HCT116 (cell line): ENCODE measurements at regions not wholly inside any gene's neighbourhood (a gene's known extent, or its start where the extent isn't known, plus 50 kb on each side); places are given as distances from the start of the nearest gene placed in this dataset.

Experiments used
- ELF1 ChIP-seq: IDR thresholded peaks from 2 replicates; pipeline ENCODE4 v1.6.1; 2012; ENCODE audit warnings: low read depth, borderline replicate concordance
- EZH2 ChIP-seq: fragments of 200-600 bp; sonication (generic); IDR thresholded peaks from 2 replicates; pipeline ENCODE4 v1.6.1; 2017; ENCODE audit warnings: antibody characterized with exemption, mixed run types
- JUND ChIP-seq: IDR thresholded peaks from 2 replicates; pipeline ENCODE4 v1.6.1; 2012
- RAD21 ChIP-seq: IDR thresholded peaks from 2 replicates; pipeline ENCODE4 v1.6.1; 2012; ENCODE audit warnings: low read depth, mild to moderate bottlenecking
- TF ChIP-seq, protein P1 (sequence below), 3 experiments: fragments of 200-600 bp in 1 of 3; sonication (generic) in 1 of 3; IDR thresholded peaks in 2 of 3; conservative IDR thresholded peaks in 1 of 3; 2 replicates each; pipeline ENCODE4 v1.5.1; 2012 to 2017; ENCODE audit warnings: low read depth in 2 of 3, low read length in 2 of 3, antibody characterized with exemption in 1 of 3, borderline replicate concordance in 1 of 3, control low read depth in 1 of 3, mild to moderate bottlenecking in 1 of 3, mixed read lengths in 1 of 3, mixed run types in 1 of 3, moderate library complexity in 1 of 3; ENCODE audit not compliant: insufficient read depth in 1 of 3
- TF ChIP-seq, protein P2 (sequence below): IDR thresholded peaks from 2 replicates; pipeline ENCODE4 v1.6.1; 2011; ENCODE audit warnings: mild to moderate bottlenecking, low read length, moderate library complexity; ENCODE audit not compliant: insufficient replicate concordance; ENCODE audit errors: extremely low read depth

DNA sequence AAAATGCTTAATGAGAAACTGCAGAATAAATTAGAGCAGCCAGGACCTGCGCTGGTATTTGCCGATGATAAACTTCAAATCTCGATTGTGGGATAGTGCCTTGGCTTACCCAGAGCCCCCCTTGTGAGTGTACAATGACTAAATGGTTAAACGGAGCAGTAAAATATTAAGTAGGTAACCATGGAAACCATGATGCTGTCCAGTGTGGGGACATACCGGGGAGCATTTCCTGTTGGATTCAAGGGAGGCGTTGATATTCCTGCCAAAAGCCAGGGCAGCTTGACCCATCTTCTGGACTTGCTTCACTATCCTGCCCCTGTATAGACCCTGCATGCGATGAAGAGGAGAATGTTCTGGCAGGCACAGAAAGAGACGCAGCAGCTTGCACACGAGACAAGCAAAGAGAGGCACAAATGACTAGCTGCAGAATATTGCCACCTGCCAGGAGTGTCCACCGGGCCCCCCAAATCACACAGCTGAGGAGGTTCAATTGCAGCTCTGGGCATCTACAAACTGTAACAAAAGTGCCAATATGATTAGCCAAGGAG lies 255.3 kb upstream of the TSHZ3 start:
- TF ChIP-seq, protein P1, sequence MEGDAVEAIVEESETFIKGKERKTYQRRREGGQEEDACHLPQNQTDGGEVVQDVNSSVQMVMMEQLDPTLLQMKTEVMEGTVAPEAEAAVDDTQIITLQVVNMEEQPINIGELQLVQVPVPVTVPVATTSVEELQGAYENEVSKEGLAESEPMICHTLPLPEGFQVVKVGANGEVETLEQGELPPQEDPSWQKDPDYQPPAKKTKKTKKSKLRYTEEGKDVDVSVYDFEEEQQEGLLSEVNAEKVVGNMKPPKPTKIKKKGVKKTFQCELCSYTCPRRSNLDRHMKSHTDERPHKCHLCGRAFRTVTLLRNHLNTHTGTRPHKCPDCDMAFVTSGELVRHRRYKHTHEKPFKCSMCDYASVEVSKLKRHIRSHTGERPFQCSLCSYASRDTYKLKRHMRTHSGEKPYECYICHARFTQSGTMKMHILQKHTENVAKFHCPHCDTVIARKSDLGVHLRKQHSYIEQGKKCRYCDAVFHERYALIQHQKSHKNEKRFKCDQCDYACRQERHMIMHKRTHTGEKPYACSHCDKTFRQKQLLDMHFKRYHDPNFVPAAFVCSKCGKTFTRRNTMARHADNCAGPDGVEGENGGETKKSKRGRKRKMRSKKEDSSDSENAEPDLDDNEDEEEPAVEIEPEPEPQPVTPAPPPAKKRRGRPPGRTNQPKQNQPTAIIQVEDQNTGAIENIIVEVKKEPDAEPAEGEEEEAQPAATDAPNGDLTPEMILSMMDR (IDR thresholded peaks at IDR 0.05 in 2 of 3, conservative IDR thresholded peaks at IDR 0.05 in 1 of 3; ENCODE audit: borderline replicate concordance in 1 of 3, insufficient read depth in 1 of 3, low read depth in 2 of 3, low read length in 2 of 3): no peak
- TF ChIP-seq JUND: no peak
- no peak for TF ChIP-seq RAD21
- TF ChIP-seq ELF1: no peak
- TF ChIP-seq, protein P2, sequence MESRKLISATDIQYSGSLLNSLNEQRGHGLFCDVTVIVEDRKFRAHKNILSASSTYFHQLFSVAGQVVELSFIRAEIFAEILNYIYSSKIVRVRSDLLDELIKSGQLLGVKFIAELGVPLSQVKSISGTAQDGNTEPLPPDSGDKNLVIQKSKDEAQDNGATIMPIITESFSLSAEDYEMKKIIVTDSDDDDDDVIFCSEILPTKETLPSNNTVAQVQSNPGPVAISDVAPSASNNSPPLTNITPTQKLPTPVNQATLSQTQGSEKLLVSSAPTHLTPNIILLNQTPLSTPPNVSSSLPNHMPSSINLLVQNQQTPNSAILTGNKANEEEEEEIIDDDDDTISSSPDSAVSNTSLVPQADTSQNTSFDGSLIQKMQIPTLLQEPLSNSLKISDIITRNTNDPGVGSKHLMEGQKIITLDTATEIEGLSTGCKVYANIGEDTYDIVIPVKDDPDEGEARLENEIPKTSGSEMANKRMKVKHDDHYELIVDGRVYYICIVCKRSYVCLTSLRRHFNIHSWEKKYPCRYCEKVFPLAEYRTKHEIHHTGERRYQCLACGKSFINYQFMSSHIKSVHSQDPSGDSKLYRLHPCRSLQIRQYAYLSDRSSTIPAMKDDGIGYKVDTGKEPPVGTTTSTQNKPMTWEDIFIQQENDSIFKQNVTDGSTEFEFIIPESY: no peak
- no peak for TF ChIP-seq EZH2
